Activated T-helper 17 cell treated with anti-CD3 and anti-CD28 coated beads, Interleukin-2, amount 50 U/mL, for 72 hours (primary cell): ENCODE measurements at regions not wholly inside any gene's neighbourhood (a gene's known extent, or its start where the extent isn't known, plus 50 kb on each side); places are given as distances from the start of the nearest gene placed in this dataset.

Source experiments
- ATAC-seq: fragments of 150-1000 bp; cut with Tn5 transposase; replicated peaks from 2 replicates; pipeline ENCODE4 v1.10.0; 2021; ENCODE audit warnings: mild to moderate bottlenecking, moderate library complexity
- H3K27ac Mint-ChIP-seq: one replicate; pipeline ENCODE4 v1.8.0; 2022; ENCODE audit warnings: mixed read lengths
- H3K27me3 Mint-ChIP-seq: one replicate; pipeline ENCODE4 v1.8.0; 2022; ENCODE audit warnings: mixed read lengths
- H3K36me3 Mint-ChIP-seq: one replicate; pipeline ENCODE4 v1.8.0; 2022; ENCODE audit warnings: low read depth, mild to moderate bottlenecking, mixed read lengths
- H3K4me1 Mint-ChIP-seq: one replicate; pipeline ENCODE4 v1.8.0; 2022; ENCODE audit warnings: mixed read lengths
- H3K4me3 Mint-ChIP-seq: one replicate; pipeline ENCODE4 v1.8.0; 2022; ENCODE audit warnings: mild to moderate bottlenecking, mixed read lengths
- H3K9me3 Mint-ChIP-seq: one replicate; pipeline ENCODE4 v1.8.0; 2022; ENCODE audit warnings: mixed read lengths

DNA sequence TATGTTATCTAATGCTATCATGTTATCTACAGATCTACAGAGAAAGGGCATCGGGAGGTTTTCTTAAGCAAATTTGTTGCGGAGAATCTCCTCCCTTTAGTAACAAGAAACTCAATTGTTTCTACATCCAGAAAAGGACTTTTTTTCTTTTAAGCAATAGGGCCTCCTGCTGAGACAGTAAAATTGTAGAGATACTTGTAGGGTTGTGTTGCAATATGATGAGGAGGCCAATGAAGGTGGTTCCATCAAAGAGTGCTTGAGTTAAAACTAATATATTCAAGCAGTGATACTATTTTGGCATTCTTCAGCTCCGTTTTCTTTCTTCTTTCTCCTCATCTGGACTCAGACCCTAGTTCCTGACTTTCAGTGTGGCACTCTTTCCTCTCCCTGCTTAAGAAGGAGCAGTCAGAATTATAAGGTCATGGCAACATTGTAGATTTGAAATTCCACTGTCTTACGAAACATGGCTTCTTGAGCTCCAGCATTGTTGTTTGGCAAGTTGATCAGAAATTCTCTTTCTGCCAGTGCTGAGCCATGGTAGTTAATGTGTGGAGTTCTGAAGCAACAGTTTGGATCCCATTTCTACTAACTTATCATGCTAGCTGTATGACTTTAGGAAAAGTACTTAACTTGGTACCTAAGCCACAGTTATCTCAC, 202.0 kb upstream of the SLC14A2 start:
- no peaks in the 10 kb centered on the region for H3K36me3 Mint-ChIP-seq
- no peaks in the 10 kb centered on the region for H3K4me1 Mint-ChIP-seq
- no peak for ATAC-seq

GRCh38 chr18:45415614-45416013, 199.7 kb upstream of the SLC14A2 start:
- H3K36me3 Mint-ChIP-seq: no peaks in the 10 kb centered on the region
- H3K9me3 Mint-ChIP-seq: no peaks in the 10 kb centered on the region
- no peaks in the 10 kb centered on the region for H3K4me1 Mint-ChIP-seq
- peaks cover 4% of the 10 kb centered on the region for H3K27me3 Mint-ChIP-seq
- ATAC-seq: no peak
- no peak overlapping the region for H3K4me3 Mint-ChIP-seq
- no peak overlapping the region for H3K27ac Mint-ChIP-seq

More for the DNA sequence above, 202.0 kb upstream of the SLC14A2 start:
- Mint-ChIP-seq H3K27me3 (peaks cover 3% of the 10 kb centered on the region), H3K27ac (no peak overlapping the region), H3K4me3 (no peak overlapping the region), H3K9me3 (no peaks in the 10 kb centered on the region)

DNA sequence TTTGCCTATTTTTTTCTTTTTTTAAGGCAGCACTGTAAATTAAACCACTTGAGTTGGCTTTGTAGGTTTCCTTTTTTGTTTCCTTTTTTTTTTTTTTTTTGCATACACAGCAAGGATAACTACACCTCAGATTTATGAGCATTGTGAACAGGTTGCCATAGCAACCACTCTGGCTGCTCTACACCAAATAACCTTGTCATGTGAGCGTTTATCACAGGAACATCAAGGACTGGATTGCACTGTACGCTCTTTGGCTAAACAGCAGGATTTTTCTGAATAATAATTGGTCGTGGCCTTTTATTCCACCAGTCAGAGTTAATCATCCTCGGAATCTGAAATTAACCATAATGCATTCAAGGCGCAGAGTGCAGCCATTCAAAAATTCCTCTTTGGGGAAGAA, 199.1 kb upstream of the SLC14A2 start:
- H3K4me3 Mint-ChIP-seq: no peak overlapping the region
- peaks cover 4% of the 10 kb centered on the region for H3K27me3 Mint-ChIP-seq
- no peak for ATAC-seq
- no peak overlapping the region for H3K27ac Mint-ChIP-seq
- no peaks in the 10 kb centered on the region for H3K36me3 Mint-ChIP-seq
- H3K4me1 Mint-ChIP-seq: no peaks in the 10 kb centered on the region
- no peaks in the 10 kb centered on the region for H3K9me3 Mint-ChIP-seq

DNA sequence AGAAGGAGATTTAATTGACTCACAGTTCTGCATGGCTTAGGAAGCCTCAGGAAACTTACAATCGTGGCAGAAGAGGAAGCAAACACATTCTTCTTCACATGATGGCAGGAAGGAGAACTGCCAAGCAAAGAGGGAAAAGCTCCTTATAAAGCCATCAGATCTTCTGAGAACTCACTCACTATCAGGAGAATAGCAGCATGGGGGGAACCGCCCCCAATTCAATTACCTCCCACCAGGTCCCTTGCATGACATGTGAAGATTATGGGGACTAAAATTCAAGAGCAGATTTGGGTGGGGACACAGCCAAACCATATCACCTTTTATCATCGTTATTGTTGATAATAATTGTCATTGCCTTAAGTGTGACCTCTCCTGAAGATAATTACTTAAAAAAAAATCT, 197.9 kb upstream of the SLC14A2 start:
- no peaks in the 10 kb centered on the region for H3K9me3 Mint-ChIP-seq

DNA sequence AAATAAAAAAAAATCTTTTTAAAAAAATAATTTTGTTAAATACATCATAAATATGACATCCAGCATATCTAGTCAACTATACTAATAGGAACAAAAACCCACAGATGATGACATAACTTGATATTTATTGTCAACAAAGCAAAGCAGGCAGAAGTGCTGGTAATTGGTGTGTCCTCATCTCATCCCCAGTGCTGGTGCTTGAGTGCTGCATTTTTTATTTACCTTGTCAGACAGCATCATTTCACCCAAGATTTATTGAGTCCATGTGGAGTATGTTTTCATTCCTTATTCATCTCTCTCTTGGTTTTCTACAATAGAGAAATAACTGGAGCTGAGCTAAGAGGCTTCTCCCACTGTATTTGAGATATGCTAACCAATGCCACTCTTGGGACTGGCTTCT, 191.6 kb upstream of the SLC14A2 start:
- Mint-ChIP-seq H3K27me3 (peaks cover 7% of the 10 kb centered on the region), H3K4me1 (no peaks in the 10 kb centered on the region), H3K4me3 (no peak overlapping the region), H3K27ac (no peak overlapping the region), H3K36me3 (no peaks in the 10 kb centered on the region), H3K9me3 (no peaks in the 10 kb centered on the region)
- no peak for ATAC-seq

More for the DNA sequence above, 197.9 kb upstream of the SLC14A2 start:
- ATAC-seq: no peak
- H3K36me3 Mint-ChIP-seq: no peaks in the 10 kb centered on the region
- H3K4me3 Mint-ChIP-seq: no peak overlapping the region
- H3K27me3 Mint-ChIP-seq: peaks cover 4% of the 10 kb centered on the region
- no peaks in the 10 kb centered on the region for H3K4me1 Mint-ChIP-seq
- no peak overlapping the region for H3K27ac Mint-ChIP-seq

- no peak overlapping the region for H3K4me3 Mint-ChIP-seq
- H3K9me3 Mint-ChIP-seq: no peaks in the 10 kb centered on the region
- H3K4me1 Mint-ChIP-seq: no peaks in the 10 kb centered on the region
- no peaks in the 10 kb centered on the region for H3K36me3 Mint-ChIP-seq
- H3K27me3 Mint-ChIP-seq: peaks cover 19% of the 10 kb centered on the region
- ATAC-seq: no peak
- H3K27ac Mint-ChIP-seq: no peak overlapping the region
Measured at GRCh38 chr18:45430041-45430440, 185.2 kb upstream of the SLC14A2 start.

DNA sequence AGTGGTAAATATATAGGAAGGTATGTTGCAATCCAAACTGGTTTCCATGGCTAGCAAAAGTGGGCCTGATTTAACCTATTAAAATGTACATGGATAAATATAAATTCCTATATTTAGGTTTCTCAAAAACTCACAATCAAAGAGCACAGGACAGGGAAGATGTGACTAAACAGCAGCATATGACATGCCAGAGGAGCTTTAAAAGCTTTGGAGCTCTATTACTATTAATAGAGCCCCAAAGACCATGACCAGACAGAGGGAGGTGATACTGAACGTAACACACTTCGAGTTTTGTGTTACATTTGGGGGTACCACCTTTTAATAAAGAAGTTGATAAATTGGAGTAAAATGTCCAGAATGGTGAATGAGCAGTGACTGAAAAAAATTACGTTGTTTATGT, 179.5 kb upstream of the SLC14A2 start:
- Mint-ChIP-seq H3K4me3 (no peak overlapping the region), H3K4me1 (no peaks in the 10 kb centered on the region), H3K9me3 (no peaks in the 10 kb centered on the region), H3K36me3 (no peaks in the 10 kb centered on the region), H3K27me3 (peaks cover 7% of the 10 kb centered on the region), H3K27ac (no peak overlapping the region)
- ATAC-seq: no peak

DNA sequence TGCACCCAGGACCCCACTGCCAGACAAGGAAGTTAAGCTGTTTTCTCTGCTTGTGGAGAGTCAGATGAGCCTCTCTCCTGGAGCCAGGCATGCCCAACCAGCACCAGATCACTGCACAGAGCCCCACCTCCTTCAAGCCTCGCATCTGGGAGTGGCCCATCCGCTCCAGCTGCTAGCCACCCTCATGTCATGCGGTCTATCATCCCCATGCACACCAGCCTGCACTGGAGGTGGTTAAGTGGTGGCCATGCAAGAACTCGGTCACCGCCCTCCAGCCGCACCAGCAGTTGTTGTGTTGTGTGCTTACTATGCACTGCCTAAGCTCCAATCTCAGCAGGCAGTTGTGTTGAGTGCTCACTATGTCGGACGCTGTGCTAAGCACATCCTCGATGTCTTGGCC, 177.9 kb upstream of the SLC14A2 start:
- H3K4me3 Mint-ChIP-seq: no peak overlapping the region
- ATAC-seq: no peak
- H3K9me3 Mint-ChIP-seq: no peaks in the 10 kb centered on the region
- peaks cover 12% of the 10 kb centered on the region for H3K27me3 Mint-ChIP-seq
- no peak overlapping the region for H3K27ac Mint-ChIP-seq
- H3K4me1 Mint-ChIP-seq: no peaks in the 10 kb centered on the region
- H3K36me3 Mint-ChIP-seq: no peaks in the 10 kb centered on the region

DNA sequence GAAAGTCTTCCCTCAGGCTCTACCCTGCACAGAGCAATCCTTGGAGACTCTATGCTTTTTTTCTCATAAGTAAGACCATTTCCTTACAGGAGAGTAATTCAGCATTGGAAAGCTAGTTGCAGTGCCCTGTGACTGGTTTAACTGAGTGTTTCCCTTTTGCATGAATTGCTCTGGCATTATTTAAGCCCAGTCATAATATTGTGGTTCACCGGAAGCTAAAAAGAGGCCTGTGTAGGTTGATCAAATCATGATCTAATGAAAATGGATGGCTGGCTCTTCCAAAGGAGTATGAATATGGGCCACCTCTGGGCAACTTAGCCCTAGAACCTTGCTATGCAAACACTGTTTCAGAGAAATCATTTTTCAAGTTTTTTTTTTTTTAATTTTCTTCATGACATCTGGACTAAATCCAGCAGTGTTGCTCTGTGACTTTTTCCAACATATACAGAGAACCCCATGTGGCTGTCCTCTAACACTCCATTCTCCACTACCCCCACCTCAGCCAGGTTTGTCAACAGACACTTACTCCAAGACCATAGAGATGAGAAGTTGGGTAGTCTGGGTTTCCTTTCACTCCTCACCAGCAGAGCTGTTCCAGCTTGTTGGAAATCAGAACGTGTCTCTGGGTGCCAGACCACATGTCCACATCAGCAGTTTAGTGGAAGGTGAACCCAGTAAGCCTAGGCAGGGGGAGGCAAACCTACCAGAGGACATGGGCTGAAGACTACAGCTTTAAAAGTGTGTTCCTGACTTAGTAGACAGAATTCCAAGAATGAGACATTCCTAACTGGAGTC, 175.2 kb upstream of the SLC14A2 start:
- Mint-ChIP-seq H3K27me3 (peaks cover 9% of the 10 kb centered on the region), H3K36me3 (no peaks in the 10 kb centered on the region), H3K9me3 (no peaks in the 10 kb centered on the region), H3K4me3 (no peak overlapping the region), H3K27ac (no peak overlapping the region), H3K4me1 (no peaks in the 10 kb centered on the region)
- ATAC-seq: no peak

DNA sequence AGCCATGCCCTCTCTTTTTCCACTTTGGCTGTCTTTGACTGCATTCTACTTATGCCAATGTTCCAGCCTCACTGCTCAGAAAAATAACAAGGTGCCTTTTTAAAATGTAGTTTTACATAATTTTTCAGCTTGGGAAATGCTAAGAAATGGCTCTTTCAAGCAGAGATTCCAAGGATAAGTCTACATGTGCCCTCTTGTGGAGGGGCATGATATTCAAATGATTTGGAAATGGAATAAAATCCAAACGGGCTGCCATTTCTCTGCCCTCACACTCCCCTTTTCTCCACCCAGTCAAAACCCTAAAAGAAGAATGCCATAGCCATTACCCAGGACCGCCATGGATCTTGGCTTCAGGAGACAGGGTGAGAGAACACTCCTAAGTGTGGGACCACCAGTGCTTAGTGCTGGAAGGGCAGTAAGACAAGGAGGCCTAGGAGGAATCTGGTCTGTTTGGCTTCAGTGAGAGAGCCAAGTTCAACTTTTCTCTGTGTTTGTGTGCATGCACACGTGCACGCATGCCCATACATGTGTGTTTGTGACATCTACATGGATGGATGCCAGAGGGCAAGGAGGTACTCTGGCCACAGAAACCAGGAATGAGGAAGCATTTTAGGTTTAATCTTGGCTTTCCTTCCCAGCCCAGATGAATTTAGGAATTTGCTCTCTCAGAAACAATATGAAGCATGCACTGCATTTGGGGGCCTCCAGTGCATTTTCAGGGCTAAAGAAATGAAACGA, 174.0 kb upstream of the SLC14A2 start:
- ATAC-seq: no peak
- H3K36me3 Mint-ChIP-seq: no peaks in the 10 kb centered on the region
- H3K27me3 Mint-ChIP-seq: peaks cover 9% of the 10 kb centered on the region
- no peak overlapping the region for H3K4me3 Mint-ChIP-seq
- H3K9me3 Mint-ChIP-seq: no peaks in the 10 kb centered on the region
- no peak overlapping the region for H3K27ac Mint-ChIP-seq
- no peaks in the 10 kb centered on the region for H3K4me1 Mint-ChIP-seq

- H3K27ac Mint-ChIP-seq: no peak overlapping the region
- no peak overlapping the region for H3K4me3 Mint-ChIP-seq
- no peak for ATAC-seq
- H3K9me3 Mint-ChIP-seq: no peaks in the 10 kb centered on the region
- peaks cover 9% of the 10 kb centered on the region for H3K27me3 Mint-ChIP-seq
- H3K4me1 Mint-ChIP-seq: no peaks in the 10 kb centered on the region
- no peaks in the 10 kb centered on the region for H3K36me3 Mint-ChIP-seq
Measured at GRCh38 chr18:45444040-45444439, 171.2 kb upstream of the SLC14A2 start.

GRCh38 chr18:45447355-45448265, 167.7 kb upstream of the SLC14A2 start:
- H3K27ac Mint-ChIP-seq: no peak overlapping the region
- no peak overlapping the region for H3K4me3 Mint-ChIP-seq
- no peaks in the 10 kb centered on the region for H3K9me3 Mint-ChIP-seq
- no peak for ATAC-seq
- H3K27me3 Mint-ChIP-seq: peaks cover 4% of the 10 kb centered on the region
- no peaks in the 10 kb centered on the region for H3K4me1 Mint-ChIP-seq
- H3K36me3 Mint-ChIP-seq: no peaks in the 10 kb centered on the region

DNA sequence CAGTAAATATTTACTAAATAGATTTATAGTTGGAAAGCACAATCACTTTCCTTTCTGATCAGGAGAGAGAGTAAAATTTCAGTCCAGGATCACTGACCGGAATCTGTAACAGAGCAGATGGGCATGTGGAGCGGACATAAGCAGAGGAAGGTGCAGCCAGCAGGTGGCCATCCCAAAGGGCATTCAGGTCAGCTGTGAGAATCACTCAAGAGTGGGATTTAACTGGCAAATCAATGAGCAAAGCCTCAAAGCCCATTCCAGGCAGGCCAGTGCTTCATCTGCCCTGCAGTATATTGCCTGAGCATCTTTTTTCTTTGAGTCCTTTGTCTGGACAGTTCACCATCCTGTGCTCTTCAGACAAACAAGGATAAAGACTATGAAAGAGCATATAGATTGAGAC, 166.4 kb upstream of the SLC14A2 start:
- H3K36me3 Mint-ChIP-seq: no peaks in the 10 kb centered on the region
- no peak for ATAC-seq
- H3K4me3 Mint-ChIP-seq: no peak overlapping the region
- no peaks in the 10 kb centered on the region for H3K9me3 Mint-ChIP-seq
- H3K27me3 Mint-ChIP-seq: no peaks in the 10 kb centered on the region
- H3K4me1 Mint-ChIP-seq: no peaks in the 10 kb centered on the region
- H3K27ac Mint-ChIP-seq: no peak overlapping the region
